Nephron (organoid): ENCODE measurements at regions not wholly inside any gene's neighbourhood (a gene's known extent, or its start where the extent isn't known, plus 50 kb on each side); places are given as distances from the start of the nearest gene placed in this dataset.

Source experiments
- H3K27ac Mint-ChIP-seq, 3 experiments: 2 replicates each; pipeline ENCODE4 v1.8.0; 2020; ENCODE audit warnings: mixed read lengths in 3 of 3, mild to moderate bottlenecking in 2 of 3, moderate library complexity in 1 of 3
- H3K27me3 Mint-ChIP-seq: 2 replicates; pipeline ENCODE4 v1.8.0; 2021; ENCODE audit warnings: low read depth, mild to moderate bottlenecking, moderate library complexity, mixed read lengths
- H3K36me3 Mint-ChIP-seq: 2 replicates; pipeline ENCODE4 v1.8.0; 2020; ENCODE audit warnings: low read depth, mixed read lengths
- H3K4me1 Mint-ChIP-seq: 2 replicates; pipeline ENCODE4 v1.8.0; 2020; ENCODE audit warnings: mixed read lengths
- H3K4me3 Mint-ChIP-seq, 3 experiments: 2 replicates each; pipeline ENCODE4 v1.8.0; 2020; ENCODE audit warnings: mild to moderate bottlenecking in 3 of 3, mixed read lengths in 3 of 3, moderate library complexity in 2 of 3
- H3K9me3 Mint-ChIP-seq: 2 replicates; pipeline ENCODE4 v1.8.0; 2020; ENCODE audit warnings: mixed read lengths
- CTCF ChIP-seq, 3 experiments: fragments of 200-600 bp; sonication (generic); IDR thresholded peaks; one replicate each; pipeline ENCODE4 v1.5.0; 2021; ENCODE audit warnings: antibody characterized with exemption in 3 of 3; ENCODE audit not compliant: unreplicated experiment in 3 of 3

GRCh38 chr10:10814069-10814468 is 203.6 kb upstream of the CELF2 start:
- no peaks in the 10 kb centered on the region for H3K36me3 Mint-ChIP-seq
- H3K4me1 Mint-ChIP-seq, result peaks cover 25% of the 10 kb centered on the region
- peaks cover 16% of the 10 kb centered on the region for H3K27me3 Mint-ChIP-seq
- no peak for TF ChIP-seq CTCF (IDR thresholded peaks at IDR 0.05; ENCODE audit: unreplicated experiment in 3 of 3)
- H3K27ac Mint-ChIP-seq, result peak overlapping the region in 1 of 3 experiments; percentile 32
- H3K4me3 Mint-ChIP-seq, result peak overlapping the region in 1 of 3 experiments; percentile 44
- H3K9me3 Mint-ChIP-seq, result peaks cover 12% of the 10 kb centered on the region

- H3K4me3 Mint-ChIP-seq, result no peak overlapping the region
- no peaks in the 10 kb centered on the region for H3K36me3 Mint-ChIP-seq
- TF ChIP-seq CTCF (IDR thresholded peaks at IDR 0.05; ENCODE audit: unreplicated experiment in 3 of 3), result no peak
- peaks cover 7% of the 10 kb centered on the region for H3K27me3 Mint-ChIP-seq
- H3K27ac Mint-ChIP-seq, result no peak overlapping the region
- peaks cover 14% of the 10 kb centered on the region for H3K9me3 Mint-ChIP-seq
- peaks cover 25% of the 10 kb centered on the region for H3K4me1 Mint-ChIP-seq
These were observed 201.2 kb upstream of the CELF2 start for GRCh38 chr10:10816447-10816846.

GRCh38 chr10:10817609-10818008 is 200.1 kb upstream of the CELF2 start:
- Mint-ChIP-seq H3K27me3 (peaks cover 4% of the 10 kb centered on the region), H3K27ac (no peak overlapping the region), H3K4me3 (no peak overlapping the region), H3K9me3 (peaks cover 9% of the 10 kb centered on the region), H3K36me3 (no peaks in the 10 kb centered on the region), H3K4me1 (peaks cover 32% of the 10 kb centered on the region)
- TF ChIP-seq CTCF (IDR thresholded peaks at IDR 0.05; ENCODE audit: unreplicated experiment in 3 of 3), result no peak

- Mint-ChIP-seq H3K9me3 (peaks cover 9% of the 10 kb centered on the region), H3K27me3 (peaks cover 4% of the 10 kb centered on the region), H3K4me3 (no peak overlapping the region)
These were observed 199.6 kb upstream of the CELF2 start for GRCh38 chr10:10818082-10818481.

GRCh38 chr10:10819206-10819856 is 198.3 kb upstream of the CELF2 start:
- no peak overlapping the region for H3K4me3 Mint-ChIP-seq
- no peak overlapping the region for H3K27ac Mint-ChIP-seq
- no peaks in the 10 kb centered on the region for H3K36me3 Mint-ChIP-seq
- peaks cover 4% of the 10 kb centered on the region for H3K27me3 Mint-ChIP-seq
- TF ChIP-seq CTCF (IDR thresholded peaks at IDR 0.05; ENCODE audit: unreplicated experiment in 3 of 3), result no peak
- H3K4me1 Mint-ChIP-seq, result peaks cover 34% of the 10 kb centered on the region
- peaks cover 9% of the 10 kb centered on the region for H3K9me3 Mint-ChIP-seq

More at GRCh38 chr10:10818082-10818481, 199.6 kb upstream of the CELF2 start:
- no peaks in the 10 kb centered on the region for H3K36me3 Mint-ChIP-seq
- peaks cover 33% of the 10 kb centered on the region for H3K4me1 Mint-ChIP-seq
- TF ChIP-seq CTCF (IDR thresholded peaks at IDR 0.05; ENCODE audit: unreplicated experiment in 3 of 3), result no peak
- no peak overlapping the region for H3K27ac Mint-ChIP-seq

- Mint-ChIP-seq H3K4me3 (no peak overlapping the region), H3K27ac (no peak overlapping the region), H3K4me1 (peaks cover 28% of the 10 kb centered on the region), H3K27me3 (no peaks in the 10 kb centered on the region), H3K9me3 (peaks cover 6% of the 10 kb centered on the region), H3K36me3 (no peaks in the 10 kb centered on the region)
- no peak for TF ChIP-seq CTCF (IDR thresholded peaks at IDR 0.05; ENCODE audit: unreplicated experiment in 3 of 3)
These were observed 195.7 kb upstream of the CELF2 start for GRCh38 chr10:10821926-10822325.
